Frontal cortex (tissue), 3 donors: ENCODE measurements at regions not wholly inside any gene's neighbourhood (a gene's known extent, or its start where the extent isn't known, plus 50 kb on each side); places are given as distances from the start of the nearest gene placed in this dataset.

Experiments
- DNase-seq, 2 donors: peaks; one replicate each; pipeline ENCODE4 v3.0.0; 2012; ENCODE audit warnings: low spot score in 2 of 2
- FAIRE-seq: peaks from 2 replicates; lab custom pipeline; 2012; peaks lifted over from hg19 to GRCh38; lab: Jason Lieb, UNC
- donor health status: control.
- donor health status: control.
- donor health status: control.

DNA sequence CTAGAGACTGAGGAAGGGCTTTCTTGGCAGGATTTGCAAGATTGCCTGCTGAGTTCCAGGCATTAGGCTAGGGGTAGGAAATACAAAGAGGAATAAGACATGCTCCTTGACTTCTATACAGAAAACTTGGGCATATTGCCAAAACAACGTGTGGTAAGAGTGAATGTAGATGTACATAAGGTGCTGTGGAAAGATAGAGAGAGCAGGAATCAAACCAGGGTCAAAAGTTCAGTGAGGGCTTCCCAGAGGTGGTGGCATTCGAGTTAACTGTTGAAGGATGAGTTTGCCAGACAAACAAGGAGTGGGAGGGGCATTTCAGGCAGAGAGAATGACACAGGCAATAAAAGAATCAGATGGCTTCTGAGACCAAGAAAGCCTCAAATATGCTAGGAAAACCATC, 187.9 kb downstream of the KDR start:
- no peak for DNase-seq
- no peak for FAIRE-seq

DNA sequence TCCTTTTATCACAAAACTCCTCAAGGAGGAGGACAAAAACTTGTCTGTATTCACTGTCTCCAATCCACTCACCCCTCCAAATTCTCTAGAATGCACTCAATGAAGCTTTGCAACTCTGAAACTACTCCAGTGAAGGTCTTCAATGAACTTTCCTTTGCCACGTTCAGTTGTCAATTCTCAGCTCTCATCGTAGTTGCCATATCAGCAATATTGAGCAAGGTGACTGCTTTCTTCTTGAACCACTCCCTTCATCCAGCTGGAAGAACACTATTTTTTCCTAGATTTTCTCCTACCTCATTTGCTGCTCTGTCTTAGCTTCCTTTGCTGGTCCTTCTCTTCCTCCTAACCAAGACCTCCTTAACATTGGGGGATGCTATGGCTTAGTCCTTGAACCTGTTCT, 191.8 kb downstream of the KDR start:
- DNase-seq = no peak
- FAIRE-seq = no peak

DNA sequence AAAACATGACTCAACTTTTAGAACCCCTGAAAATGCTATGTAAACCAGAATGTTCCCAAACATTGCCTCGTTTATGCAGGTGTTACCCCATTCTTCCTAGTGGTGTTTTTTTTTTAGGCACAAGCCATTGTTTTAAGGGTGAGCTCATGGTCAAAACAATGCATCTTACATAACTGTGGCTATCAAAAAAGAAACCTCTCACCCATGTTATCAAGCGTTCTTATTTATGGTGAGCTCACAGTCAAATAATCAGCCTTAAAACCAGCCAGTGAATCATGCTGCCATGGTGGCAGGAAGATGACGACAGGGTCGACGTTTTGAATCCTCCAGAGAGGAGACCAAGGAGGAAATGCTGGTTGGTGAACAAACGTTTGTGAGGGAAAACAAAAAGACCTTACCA, 195.2 kb downstream of the KDR start:
- peak in 1 of 2 donors; percentile 8 for DNase-seq
- no peak for FAIRE-seq

DNA sequence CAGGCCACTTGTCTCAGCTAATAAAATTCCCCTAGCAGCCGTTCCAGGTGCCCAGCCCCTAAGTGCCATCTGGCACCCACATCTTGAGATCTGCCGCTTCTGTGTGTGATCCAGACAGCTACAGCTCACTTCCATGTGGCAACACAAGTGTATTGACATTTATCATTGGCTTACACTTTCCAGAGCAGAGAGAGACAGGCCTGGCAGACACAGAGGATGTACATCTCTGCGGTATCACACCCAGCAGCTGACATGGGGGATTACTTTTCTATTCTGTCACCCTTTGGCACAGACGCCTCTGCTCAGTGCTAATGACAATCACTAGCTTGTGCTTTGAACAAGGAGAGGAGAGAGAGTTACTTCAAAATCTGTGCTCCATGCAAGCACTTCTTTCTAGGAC, 195.9 kb downstream of the KDR start:
- no peak for FAIRE-seq
- no peak for DNase-seq

DNA sequence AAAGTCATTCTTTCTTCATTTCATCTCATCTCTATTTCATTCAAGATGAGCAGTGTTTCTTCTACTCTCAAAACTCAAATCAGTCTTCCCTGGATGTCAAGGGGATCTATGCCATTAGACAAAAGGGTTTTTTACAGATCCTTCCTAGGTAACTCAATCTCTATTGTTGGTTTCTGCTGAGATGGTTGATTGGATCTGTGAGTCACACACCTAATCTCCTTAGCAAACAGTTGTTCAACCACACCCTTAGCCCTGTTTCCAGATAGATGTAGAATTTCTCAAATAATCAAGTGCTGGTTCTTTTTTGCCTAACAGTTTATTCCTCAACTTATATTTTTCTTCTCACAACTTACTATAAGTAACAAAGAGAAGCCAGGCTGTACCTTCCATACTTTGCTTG, 200.5 kb downstream of the KDR start:
- no peak for FAIRE-seq
- DNase-seq = no peak

GRCh38 chr4:54915276-54915675, 210.1 kb downstream of the KDR start:
- FAIRE-seq = no peak
- no peak for DNase-seq

- no peak for DNase-seq
- FAIRE-seq = no peak
Observed at GRCh38 chr4:54914781-54915180, 210.6 kb downstream of the KDR start.

GRCh38 chr4:54913751-54914526, 211.5 kb downstream of the KDR start:
- DNase-seq = no peak
- no peak for FAIRE-seq

- no peak for FAIRE-seq
- DNase-seq = no peak
Observed at GRCh38 chr4:54912155-54912554, 213.2 kb downstream of the KDR start.

DNA sequence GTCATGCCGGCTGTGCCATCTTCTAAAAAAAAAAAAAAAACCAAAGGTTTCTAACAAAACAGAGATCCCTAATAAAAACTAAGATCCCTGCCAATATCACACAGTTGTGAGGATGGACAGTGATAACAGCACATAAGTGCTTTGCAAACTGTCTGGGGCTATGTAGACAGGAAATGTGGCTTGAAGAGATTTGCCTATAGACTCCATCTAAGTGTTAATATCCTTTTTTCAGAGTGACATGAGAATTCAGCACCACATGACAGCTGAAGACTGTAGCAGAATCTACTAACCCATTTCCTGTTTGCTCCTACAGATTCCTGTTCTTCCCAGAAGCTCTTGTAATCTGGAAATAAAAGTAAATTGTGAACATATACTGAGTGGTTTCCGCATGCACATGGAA, 215.4 kb downstream of the KDR start:
- DNase-seq (no peak), FAIRE-seq (no peak)

- FAIRE-seq (no peak), DNase-seq (no peak)
Observed at GRCh38 chr4:54908763-54909162, 216.6 kb downstream of the KDR start.

GRCh38 chr4:54904953-54905352, 220.4 kb downstream of the KDR start:
- DNase-seq (no peak), FAIRE-seq (no peak)

- DNase-seq (no peak), FAIRE-seq (no peak)
Observed at GRCh38 chr4:54902976-54903375, 222.4 kb downstream of the KDR start.

DNA sequence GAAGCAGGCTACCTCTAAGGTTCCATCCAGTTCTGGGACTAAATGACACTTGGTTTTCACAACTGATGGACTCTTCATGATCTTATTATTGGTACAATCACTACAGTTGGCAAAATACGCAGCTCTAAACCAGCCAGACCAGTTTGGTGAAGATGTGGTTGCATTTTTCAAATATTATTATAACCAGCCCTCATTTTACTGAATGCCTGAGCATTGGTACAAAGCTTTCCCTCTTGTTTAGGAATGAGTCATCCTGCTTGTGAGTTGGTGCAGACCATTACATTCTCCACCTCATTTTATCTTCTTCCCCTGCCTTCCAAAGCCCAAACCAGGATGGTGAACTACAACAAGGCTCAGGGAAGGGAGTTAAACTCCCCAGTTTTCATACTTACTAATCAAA, 223.1 kb downstream of the KDR start:
- DNase-seq (no peak), FAIRE-seq (no peak)

GRCh38 chr4:54901202-54901601, 224.2 kb downstream of the KDR start:
- DNase-seq (no peak), FAIRE-seq (no peak)

DNA sequence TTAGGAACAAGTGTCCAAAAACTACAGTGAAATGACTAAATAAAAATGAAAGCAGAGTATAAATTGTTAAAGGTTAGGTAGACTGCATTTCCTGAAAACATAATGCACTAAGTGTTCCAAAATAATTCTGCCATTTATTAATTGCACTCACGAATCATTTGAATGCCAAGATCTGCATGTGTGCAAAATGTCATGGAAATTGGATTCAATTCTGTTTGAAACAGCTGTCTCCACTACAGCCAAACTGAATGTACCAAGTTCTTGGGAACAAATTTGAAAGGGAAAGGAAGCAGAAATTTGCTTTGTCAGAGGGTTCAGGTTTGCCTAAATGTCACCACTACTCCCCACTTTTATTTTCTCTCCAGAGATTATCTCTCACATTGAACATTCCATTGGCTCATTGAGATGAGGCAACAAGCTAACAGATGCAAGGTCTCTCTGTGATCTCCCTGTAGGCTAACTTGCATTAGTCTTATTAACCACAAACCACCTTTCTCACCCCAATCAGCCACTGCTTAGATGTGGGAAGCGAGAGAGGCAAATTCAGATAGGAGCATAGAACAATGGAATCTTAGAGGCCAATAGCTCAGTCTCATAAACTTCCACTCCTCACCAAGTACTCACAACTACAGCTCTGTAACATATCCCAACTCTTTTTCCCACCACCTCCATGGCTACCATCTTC, 226.6 kb downstream of the KDR start:
- FAIRE-seq (no peak), DNase-seq (no peak)

GRCh38 chr4:54898056-54898562, 227.3 kb downstream of the KDR start:
- FAIRE-seq (no peak), DNase-seq (no peak)

DNA sequence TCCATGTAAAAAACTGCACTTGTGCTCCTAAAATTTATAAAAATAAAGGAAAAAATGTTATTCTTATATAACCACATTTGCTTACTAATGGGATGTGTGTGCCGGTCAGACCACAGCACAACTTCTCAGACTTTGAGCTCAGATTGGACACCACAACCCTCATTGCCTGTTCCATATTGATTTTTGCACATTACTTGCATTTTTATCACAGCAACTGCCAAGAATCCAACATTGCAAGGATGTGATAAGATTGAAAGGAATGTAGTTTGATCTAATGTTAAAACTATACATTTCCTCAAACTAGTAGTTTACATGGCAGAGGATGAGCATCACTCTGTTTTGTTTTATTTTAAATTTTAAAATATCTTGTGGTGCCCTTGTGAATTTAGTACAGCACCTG, 227.8 kb downstream of the KDR start:
- FAIRE-seq (no peak), DNase-seq (no peak)

DNA sequence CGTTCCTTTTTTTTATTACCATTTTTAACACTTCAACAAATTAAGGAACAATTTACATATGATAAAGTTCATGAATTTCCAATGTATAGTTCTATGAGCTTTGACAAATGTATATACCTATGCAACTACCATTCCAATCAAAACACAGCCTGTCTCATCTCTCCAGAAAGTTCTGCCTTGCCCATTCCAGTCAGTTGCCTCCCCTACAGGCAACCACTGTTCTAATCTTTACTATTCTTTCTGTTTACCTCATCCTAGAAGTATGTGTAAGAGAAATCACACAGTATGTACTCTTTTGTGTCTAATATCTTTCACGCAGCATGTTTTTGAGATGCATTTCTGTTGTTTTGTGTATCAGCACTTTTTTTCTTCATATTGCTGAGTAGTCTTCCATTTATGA, 224.9 kb downstream of the KIT start:
- DNase-seq (no peak), FAIRE-seq (no peak)

DNA sequence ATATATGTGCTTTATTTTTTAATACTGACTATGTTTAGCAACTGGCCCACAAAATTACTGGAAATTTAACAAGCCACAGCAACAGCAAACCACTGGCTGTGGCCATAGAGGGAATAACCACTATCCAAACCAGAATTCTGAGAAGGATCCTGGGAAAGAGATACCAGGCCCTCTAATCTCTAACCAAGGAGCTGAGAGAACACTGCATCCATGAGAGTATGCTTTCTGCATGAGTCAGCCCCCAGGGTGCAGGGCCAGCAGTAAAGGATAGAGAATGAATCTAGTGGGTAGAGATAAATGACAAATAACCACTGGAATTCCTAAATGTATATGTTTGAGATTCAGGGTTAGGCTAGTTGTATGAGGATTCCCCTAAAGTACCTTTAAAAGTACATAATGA, 221.8 kb downstream of the KIT start:
- DNase-seq = no peak
- FAIRE-seq = no peak

GRCh38 chr4:54877006-54877405, 219.2 kb downstream of the KIT start:
- no peak for FAIRE-seq
- DNase-seq = no peak

DNA sequence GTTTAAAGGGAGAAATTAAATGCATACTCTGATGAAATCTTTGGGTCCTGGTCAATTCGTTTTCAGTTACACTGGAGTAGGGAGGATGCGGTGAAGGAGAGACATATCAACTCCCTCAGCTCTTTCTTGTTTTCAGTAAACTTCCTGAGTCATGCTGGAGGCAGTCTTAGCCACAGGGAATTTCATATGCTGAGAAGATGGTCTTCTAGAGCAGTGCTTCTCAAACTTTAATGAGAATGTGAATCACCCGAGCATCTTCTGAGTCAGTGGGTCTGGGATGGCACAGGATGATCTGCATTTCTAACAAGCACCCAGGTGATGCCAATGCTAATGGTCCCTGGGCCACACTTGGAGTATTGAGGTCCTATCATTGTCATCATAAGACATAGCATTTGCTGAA, 214.5 kb downstream of the KIT start:
- DNase-seq = no peak
- FAIRE-seq = no peak
